Colonic mucosa (tissue), 4 donors: ENCODE measurements at regions not wholly inside any gene's neighbourhood (a gene's known extent, or its start where the extent isn't known, plus 50 kb on each side); places are given as distances from the start of the nearest gene placed in this dataset.

Source experiments
- DNase-seq: peaks from one replicate; pipeline ENCODE4 v3.0.0-alpha.2; 2020
- H3K27ac ChIP-seq: fragments of 200-600 bp; one replicate; pipeline ENCODE4 v1.8.0; 2021
- H3K27me3 ChIP-seq: fragments of 200-600 bp; one replicate; pipeline ENCODE4 v1.8.0; 2021
- H3K36me3 ChIP-seq: fragments of 200-600 bp; one replicate; pipeline ENCODE4 v1.8.0; 2021
- H3K4me1 ChIP-seq: fragments of 200-600 bp; one replicate; pipeline ENCODE4 v1.8.0; 2021; ENCODE audit warnings: mild to moderate bottlenecking
- H3K4me3 ChIP-seq: fragments of 200-600 bp; one replicate; pipeline ENCODE4 v1.8.0; 2021
- H3K9ac ChIP-seq, 2 donors: one replicate each; pipeline ENCODE4 v1.7.0; 2013; ENCODE audit warnings: control low read depth in 2 of 2, low read depth in 2 of 2, low read length in 2 of 2
- H3K9me3 ChIP-seq: fragments of 200-600 bp; one replicate; pipeline ENCODE4 v1.8.0; 2021
- CTCF ChIP-seq: fragments of 200-600 bp; IDR thresholded peaks from one replicate; pipeline ENCODE4 v1.8.0; 2022; ENCODE audit warnings: antibody characterized with exemption, mild to moderate bottlenecking
- intact Hi-C: fragments of 100-400 bp; cut with DNase I; formaldehyde crosslinking; loops from one replicate; pipeline ENCODE4 v1.14.1; 2022
- donor health status: healthy.
- donor health status: DM: no; HTN: no; CAD: no.
- donor health status: DM: no; HTN: no; CAD: no.

- Histone ChIP-seq H3K4me1 (no peaks in the 10 kb centered on the region), H3K27ac (no peak overlapping the region), H3K9me3 (no peaks in the 10 kb centered on the region), H3K27me3 (no peaks in the 10 kb centered on the region), H3K9ac (no peak overlapping the region), H3K4me3 (no peak overlapping the region), H3K36me3 (no peaks in the 10 kb centered on the region)
- DNase-seq: no peak
- TF ChIP-seq CTCF: no peak
- intact Hi-C loops: no loop called here
Observed at GRCh38 chr1:218817691-218818465, 355.8 kb upstream of the LYPLAL1 start.

- intact Hi-C loops: no loop called here
- H3K27ac ChIP-seq: no peak overlapping the region
- H3K36me3 ChIP-seq: no peaks in the 10 kb centered on the region
- no peak overlapping the region for H3K9ac ChIP-seq
- H3K27me3 ChIP-seq: no peaks in the 10 kb centered on the region
- H3K4me3 ChIP-seq: no peak overlapping the region
- H3K9me3 ChIP-seq: no peaks in the 10 kb centered on the region
- H3K4me1 ChIP-seq: no peaks in the 10 kb centered on the region
- no peak for DNase-seq
- no peak for TF ChIP-seq CTCF
Observed at GRCh38 chr1:218823291-218823900, 350.3 kb upstream of the LYPLAL1 start.

- no peak for DNase-seq
- Histone ChIP-seq H3K9me3 (no peaks in the 10 kb centered on the region), H3K4me3 (no peak overlapping the region), H3K4me1 (no peaks in the 10 kb centered on the region), H3K36me3 (no peaks in the 10 kb centered on the region), H3K9ac (no peak overlapping the region), H3K27ac (no peak overlapping the region), H3K27me3 (no peaks in the 10 kb centered on the region)
- no peak for TF ChIP-seq CTCF
- intact Hi-C loops: no loop called here
Observed at GRCh38 chr1:218827486-218827885, 346.2 kb upstream of the LYPLAL1 start.

- no peaks in the 10 kb centered on the region for H3K36me3 ChIP-seq
- no peak overlapping the region for H3K9ac ChIP-seq
- no peaks in the 10 kb centered on the region for H3K4me1 ChIP-seq
- H3K9me3 ChIP-seq: no peaks in the 10 kb centered on the region
- no peaks in the 10 kb centered on the region for H3K27me3 ChIP-seq
- no peak for DNase-seq
- H3K27ac ChIP-seq: no peak overlapping the region
- intact Hi-C loops: no loop called here
- no peak overlapping the region for H3K4me3 ChIP-seq
- TF ChIP-seq CTCF: no peak
Observed at GRCh38 chr1:218828125-218828650, 345.5 kb upstream of the LYPLAL1 start.

- H3K36me3 ChIP-seq: no peaks in the 10 kb centered on the region
- H3K27ac ChIP-seq: no peak overlapping the region
- H3K27me3 ChIP-seq: no peaks in the 10 kb centered on the region
- no peaks in the 10 kb centered on the region for H3K4me1 ChIP-seq
- H3K9ac ChIP-seq: no peak overlapping the region
- H3K4me3 ChIP-seq: no peak overlapping the region
- intact Hi-C loops: no loop called here
- no peaks in the 10 kb centered on the region for H3K9me3 ChIP-seq
- TF ChIP-seq CTCF: no peak
- no peak for DNase-seq
Observed at GRCh38 chr1:218829097-218829496, 344.6 kb upstream of the LYPLAL1 start.
